ENCODE measurements at regions not wholly inside any gene's neighbourhood (a gene's known extent, or its start where the extent isn't known, plus 50 kb on each side); places are given as distances from the start of the nearest gene placed in this dataset.

DNA sequence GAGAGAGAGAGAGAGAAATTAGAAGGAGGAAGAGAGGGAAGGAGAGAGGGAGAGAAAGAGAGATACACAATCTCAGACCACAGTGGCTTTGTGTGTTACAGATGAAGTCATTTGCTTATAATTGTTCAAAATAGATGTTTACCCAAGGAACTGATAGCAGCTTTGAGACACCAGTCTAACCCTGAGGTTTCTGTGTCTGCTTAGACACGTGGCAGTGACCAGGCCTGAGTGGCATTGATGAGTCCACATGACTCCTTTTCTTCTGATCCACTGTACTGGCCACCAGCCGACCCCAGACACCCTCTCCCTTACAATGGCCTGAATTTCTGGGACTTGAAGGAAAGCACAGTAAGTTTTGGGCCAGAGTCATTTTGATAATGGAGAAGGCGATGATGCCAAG, 104.9 kb downstream of the DUSP10 start:
- no peak for TF ChIP-seq CTCF (IDR thresholded peaks at IDR 0.05)
- TF ChIP-seq EP300 (IDR thresholded peaks at IDR 0.05) = no peak
- no peak for TF ChIP-seq POLR2A (IDR thresholded peaks at IDR 0.05)
- no peak for TF ChIP-seq POLR2AphosphoS5 (IDR thresholded peaks at IDR 0.05)

All from upper lobe of left lung (tissue), 4 donors.